ENCODE measurements at regions not wholly inside any gene's neighbourhood (a gene's known extent, or its start where the extent isn't known, plus 50 kb on each side); places are given as distances from the start of the nearest gene placed in this dataset.

DNA sequence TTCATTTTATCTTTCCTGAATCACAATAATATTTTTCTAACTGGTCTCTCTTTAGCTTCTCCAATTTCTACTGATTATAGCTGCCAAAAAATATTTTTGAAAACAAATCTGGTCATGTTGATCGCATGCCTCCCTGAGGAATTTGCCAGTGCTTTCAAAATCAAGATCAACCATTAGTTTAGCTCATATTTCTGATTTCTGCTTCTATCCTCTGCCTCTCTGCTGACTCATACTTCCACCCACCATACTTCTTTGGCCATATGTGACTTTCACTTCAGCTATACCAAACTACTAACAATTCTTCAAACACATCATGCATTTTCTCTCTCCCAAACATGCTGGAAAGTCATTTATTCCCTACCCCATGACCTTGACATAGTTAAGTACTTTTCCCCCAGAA, 636.5 kb downstream of the TLE1 start:
- H4K20me1 ChIP-seq (ENCODE audit: low read depth, low read length), result no peaks in the 10 kb centered on the region
- H3K79me2 ChIP-seq (ENCODE audit: insufficient read depth, low read length), result no peaks in the 10 kb centered on the region
- no peak overlapping the region for H2AFZ ChIP-seq (ENCODE audit: low read depth, low read length, severe bottlenecking)
- H3K4me2 ChIP-seq (ENCODE audit: low read depth, low read length, poor library complexity, severe bottlenecking), result no peak overlapping the region
- H3K36me3 ChIP-seq (ENCODE audit: low read length), result no peaks in the 10 kb centered on the region
- no peaks in the 10 kb centered on the region for H3K9me2 ChIP-seq (replicated peaks; ENCODE audit: insufficient read depth, low read length)
- H3K4me3 ChIP-seq (ENCODE audit: insufficient read depth, low read length, poor library complexity, severe bottlenecking), result no peak overlapping the region
- no peaks in the 10 kb centered on the region for H3F3A ChIP-seq (ENCODE audit: insufficient read depth)
- TF ChIP-seq, protein P1, sequence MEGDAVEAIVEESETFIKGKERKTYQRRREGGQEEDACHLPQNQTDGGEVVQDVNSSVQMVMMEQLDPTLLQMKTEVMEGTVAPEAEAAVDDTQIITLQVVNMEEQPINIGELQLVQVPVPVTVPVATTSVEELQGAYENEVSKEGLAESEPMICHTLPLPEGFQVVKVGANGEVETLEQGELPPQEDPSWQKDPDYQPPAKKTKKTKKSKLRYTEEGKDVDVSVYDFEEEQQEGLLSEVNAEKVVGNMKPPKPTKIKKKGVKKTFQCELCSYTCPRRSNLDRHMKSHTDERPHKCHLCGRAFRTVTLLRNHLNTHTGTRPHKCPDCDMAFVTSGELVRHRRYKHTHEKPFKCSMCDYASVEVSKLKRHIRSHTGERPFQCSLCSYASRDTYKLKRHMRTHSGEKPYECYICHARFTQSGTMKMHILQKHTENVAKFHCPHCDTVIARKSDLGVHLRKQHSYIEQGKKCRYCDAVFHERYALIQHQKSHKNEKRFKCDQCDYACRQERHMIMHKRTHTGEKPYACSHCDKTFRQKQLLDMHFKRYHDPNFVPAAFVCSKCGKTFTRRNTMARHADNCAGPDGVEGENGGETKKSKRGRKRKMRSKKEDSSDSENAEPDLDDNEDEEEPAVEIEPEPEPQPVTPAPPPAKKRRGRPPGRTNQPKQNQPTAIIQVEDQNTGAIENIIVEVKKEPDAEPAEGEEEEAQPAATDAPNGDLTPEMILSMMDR (IDR thresholded peaks at IDR 0.05; ENCODE audit: insufficient read depth, low read length, poor library complexity, severe bottlenecking), result no peak
- TF ChIP-seq EZH2phosphoT487 (conservative IDR thresholded peaks at IDR 0.05; ENCODE audit: low read length), result no peak
- no peaks in the 10 kb centered on the region for H3K27me3 ChIP-seq (ENCODE audit: low read length)
- no peaks in the 10 kb centered on the region for H3K9me3 ChIP-seq (ENCODE audit: insufficient read depth, low read length)
- no peak overlapping the region for H3K9ac ChIP-seq (ENCODE audit: low read length)
- H3K27ac ChIP-seq (ENCODE audit: low read depth, low read length), result no peak overlapping the region

DNA sequence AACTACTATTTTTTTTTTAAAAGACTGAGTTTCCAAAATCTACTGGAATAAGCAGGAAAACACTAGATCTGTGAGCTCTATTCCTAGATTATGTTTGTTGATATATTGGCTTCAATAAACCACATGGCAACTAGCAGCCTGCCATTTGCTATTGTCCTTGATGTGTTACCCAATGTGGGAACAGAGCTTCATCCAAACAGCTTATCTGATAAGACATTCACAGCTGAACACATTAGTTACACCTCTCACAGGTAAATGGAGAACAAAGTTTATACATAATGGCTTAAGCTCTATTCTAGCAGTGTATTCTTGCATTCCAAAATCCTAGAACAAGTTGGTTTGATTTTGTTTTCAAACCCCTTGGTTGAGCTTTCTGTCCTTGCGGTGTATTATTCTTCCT, 642.1 kb downstream of the TLE1 start:
- Histone ChIP-seq H3K79me2 (ENCODE audit: insufficient read depth, low read length) (no peaks in the 10 kb centered on the region), H3K36me3 (ENCODE audit: low read length) (no peaks in the 10 kb centered on the region), H3K4me3 (ENCODE audit: insufficient read depth, low read length, poor library complexity, severe bottlenecking) (no peak overlapping the region), H4K20me1 (ENCODE audit: low read depth, low read length) (no peaks in the 10 kb centered on the region), H3K27ac (ENCODE audit: low read depth, low read length) (no peak overlapping the region), H3K9ac (ENCODE audit: low read length) (no peak overlapping the region), H3K4me2 (ENCODE audit: low read depth, low read length, poor library complexity, severe bottlenecking) (no peak overlapping the region), H3K9me3 (ENCODE audit: insufficient read depth, low read length) (no peaks in the 10 kb centered on the region), H3K27me3 (ENCODE audit: low read length) (no peaks in the 10 kb centered on the region), H2AFZ (ENCODE audit: low read depth, low read length, severe bottlenecking) (no peak overlapping the region), H3F3A (ENCODE audit: insufficient read depth) (no peaks in the 10 kb centered on the region), H3K9me2 (replicated peaks; ENCODE audit: insufficient read depth, low read length) (no peaks in the 10 kb centered on the region)
- no peak for TF ChIP-seq EZH2phosphoT487 (conservative IDR thresholded peaks at IDR 0.05; ENCODE audit: low read length)
- TF ChIP-seq, protein P1 (IDR thresholded peaks at IDR 0.05; ENCODE audit: insufficient read depth, low read length, poor library complexity, severe bottlenecking), result no peak

DNA sequence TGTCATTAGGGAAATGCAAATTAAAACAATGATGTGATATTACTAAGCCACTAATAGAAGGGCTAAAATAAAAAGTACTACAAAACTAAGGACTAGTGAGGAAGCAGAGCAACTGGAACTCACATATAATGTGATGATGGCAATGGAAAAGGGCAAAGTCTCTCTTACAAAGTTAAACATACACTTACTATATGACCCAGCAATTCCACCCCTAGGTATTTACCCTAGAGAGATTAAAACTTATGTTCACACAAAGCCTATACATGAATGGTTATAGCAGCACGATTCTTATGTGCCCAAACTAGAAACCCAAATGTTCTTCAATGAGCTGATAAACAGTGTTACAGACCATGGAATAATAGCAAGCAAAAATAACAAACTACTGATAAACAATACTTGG, 643.7 kb downstream of the TLE1 start:
- H4K20me1 ChIP-seq (ENCODE audit: low read depth, low read length), result no peaks in the 10 kb centered on the region
- H3K9ac ChIP-seq (ENCODE audit: low read length), result no peak overlapping the region
- H3K27ac ChIP-seq (ENCODE audit: low read depth, low read length), result no peak overlapping the region
- no peak overlapping the region for H2AFZ ChIP-seq (ENCODE audit: low read depth, low read length, severe bottlenecking)
- H3F3A ChIP-seq (ENCODE audit: insufficient read depth), result no peaks in the 10 kb centered on the region
- H3K9me3 ChIP-seq (ENCODE audit: insufficient read depth, low read length), result no peaks in the 10 kb centered on the region
- H3K79me2 ChIP-seq (ENCODE audit: insufficient read depth, low read length), result no peaks in the 10 kb centered on the region
- H3K27me3 ChIP-seq (ENCODE audit: low read length), result no peaks in the 10 kb centered on the region
- no peaks in the 10 kb centered on the region for H3K9me2 ChIP-seq (replicated peaks; ENCODE audit: insufficient read depth, low read length)
- no peak for TF ChIP-seq EZH2phosphoT487 (conservative IDR thresholded peaks at IDR 0.05; ENCODE audit: low read length)
- TF ChIP-seq, protein P1 (IDR thresholded peaks at IDR 0.05; ENCODE audit: insufficient read depth, low read length, poor library complexity, severe bottlenecking), result no peak
- H3K4me2 ChIP-seq (ENCODE audit: low read depth, low read length, poor library complexity, severe bottlenecking), result no peak overlapping the region
- no peaks in the 10 kb centered on the region for H3K36me3 ChIP-seq (ENCODE audit: low read length)
- H3K4me3 ChIP-seq (ENCODE audit: insufficient read depth, low read length, poor library complexity, severe bottlenecking), result no peak overlapping the region
